PC-3 (cell line): ENCODE measurements at regions not wholly inside any gene's neighbourhood (a gene's known extent, or its start where the extent isn't known, plus 50 kb on each side); places are given as distances from the start of the nearest gene placed in this dataset.

Experiments used
- CTCF ChIP-seq: fragments of 300-600 bp; sonication (generic); conservative IDR thresholded peaks from 2 replicates; pipeline ENCODE4 v1.5.1; 2017; ENCODE audit warnings: antibody characterized with exemption, low read depth, mild to moderate bottlenecking, low read length
- EZH2 ChIP-seq: fragments of 300-600 bp; sonication (generic); IDR thresholded peaks from one replicate; pipeline ENCODE4 v1.6.1; 2017; ENCODE audit warnings: antibody characterized with exemption, mild to moderate bottlenecking, low read length; ENCODE audit not compliant: unreplicated experiment
- EZH2phosphoT487 ChIP-seq: fragments of 300-600 bp; sonication (generic); IDR thresholded peaks from 2 replicates; pipeline ENCODE4 v1.6.1; 2018; ENCODE audit warnings: mild to moderate bottlenecking, antibody characterized with exemption, low read length, borderline replicate concordance

DNA sequence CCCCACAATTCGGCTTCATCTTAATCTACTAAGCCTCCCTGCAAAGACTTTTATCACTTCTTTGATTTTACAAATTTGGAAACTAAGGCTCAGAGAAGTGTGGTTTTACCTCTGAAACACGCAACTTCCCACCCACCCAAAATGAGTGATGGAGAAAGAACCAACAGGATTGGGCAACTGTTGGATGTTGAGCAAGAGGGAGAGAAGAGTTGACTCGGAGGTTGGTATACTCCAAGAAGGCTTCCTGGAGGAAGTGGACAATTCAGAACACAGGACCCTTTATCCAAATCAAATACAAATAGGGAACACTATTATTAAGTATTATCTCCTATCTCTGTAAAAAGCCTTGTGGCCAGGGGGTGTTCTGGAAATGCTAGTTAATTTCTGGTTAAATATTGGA, 323.0 kb downstream of the C16orf95 start:
- TF ChIP-seq EZH2 (no peak), EZH2phosphoT487 (no peak), CTCF (no peak)
